Gastrocnemius medialis (tissue), 4 donors: ENCODE measurements at regions not wholly inside any gene's neighbourhood (a gene's known extent, or its start where the extent isn't known, plus 50 kb on each side); places are given as distances from the start of the nearest gene placed in this dataset.

Source experiments
- ATAC-seq, 2 donors: fragments of 150-250 bp; one replicate each; pipeline ENCODE4 v1.9.1; 2016
- DNase-seq, 2 donors: peaks; one replicate each; pipeline ENCODE4 v3.0.0-alpha.2; 2019
- H3K27ac ChIP-seq, 4 donors: fragments of 200-600 bp; sonication (generic); 1 replicate in 1 of 4; 2 replicates in 3 of 4; pipeline ENCODE4 v1.5.1; 2016 to 2018; ENCODE audit warnings: mild to moderate bottlenecking in 2 of 4, moderate library complexity in 1 of 4
- H3K27me3 ChIP-seq, 3 donors: fragments of 200-600 bp; sonication (generic) in 2 of 3; 1 replicate in 1 of 3; 2 replicates in 2 of 3; pipeline versions ENCODE4 v1.5.1 to v1.6.0; 2016 to 2019; ENCODE audit warnings: mild to moderate bottlenecking in 1 of 3, moderate library complexity in 1 of 3
- H3K36me3 ChIP-seq, 2 donors: fragments of 200-600 bp; sonication (generic) in 1 of 2; one replicate each; pipeline ENCODE4 v1.5.1; 2017 to 2018
- H3K4me1 ChIP-seq, 2 donors: fragments of 200-600 bp; sonication (generic) in 1 of 2; one replicate each; pipeline ENCODE4 v1.5.1; 2016 to 2017; ENCODE audit warnings: mild to moderate bottlenecking in 2 of 2
- H3K4me3 ChIP-seq, 4 donors: fragments of 200-600 bp; sonication (generic) in 3 of 4; 1 replicate in 1 of 4; 2 replicates in 3 of 4; pipeline ENCODE4 v1.5.1; 2016 to 2019; ENCODE audit warnings: mild to moderate bottlenecking in 2 of 4
- H3K9me3 ChIP-seq, 3 donors: fragments of 200-600 bp; sonication (generic) in 2 of 3; 1 replicate in 1 of 3; 2 replicates in 2 of 3; pipeline ENCODE4 v1.5.1; 2016 to 2019
- POLR2A ChIP-seq, 2 donors: fragments of 450-650 bp; IDR thresholded peaks; one replicate each; pipeline ENCODE4 v1.6.1; 2017; ENCODE audit warnings: antibody characterized with exemption in 2 of 2, mild to moderate bottlenecking in 2 of 2, moderate library complexity in 2 of 2
- in situ Hi-C, 4 donors: fragments of 200-750 bp; cut with MboI; loops; one replicate each; pipeline versions ENCODE4 v1.15.0 to v1.8.0; 2017; ENCODE audit warnings: low sequenced_read_pairs in 4 of 4
- intact Hi-C: fragments of 100-400 bp; cut with DNase I; formaldehyde crosslinking; loops from one replicate; pipeline ENCODE4 v1.15.1; 2023; ENCODE audit warnings: low total_unique reads
- TF ChIP-seq, protein P1 (sequence below), 5 experiments: fragments of 450-650 bp in 3 of 5; fragments of 200-600 bp in 2 of 5; sonication (generic) in 2 of 5; IDR thresholded peaks in 4 of 5; conservative IDR thresholded peaks in 1 of 5; 1 replicate in 4 of 5; 2 replicates in 1 of 5; pipeline ENCODE4 v1.5.1; 2016 to 2019; ENCODE audit warnings: antibody characterized with exemption in 5 of 5, mild to moderate bottlenecking in 3 of 5, moderate library complexity in 3 of 5

- TF ChIP-seq, protein P1, sequence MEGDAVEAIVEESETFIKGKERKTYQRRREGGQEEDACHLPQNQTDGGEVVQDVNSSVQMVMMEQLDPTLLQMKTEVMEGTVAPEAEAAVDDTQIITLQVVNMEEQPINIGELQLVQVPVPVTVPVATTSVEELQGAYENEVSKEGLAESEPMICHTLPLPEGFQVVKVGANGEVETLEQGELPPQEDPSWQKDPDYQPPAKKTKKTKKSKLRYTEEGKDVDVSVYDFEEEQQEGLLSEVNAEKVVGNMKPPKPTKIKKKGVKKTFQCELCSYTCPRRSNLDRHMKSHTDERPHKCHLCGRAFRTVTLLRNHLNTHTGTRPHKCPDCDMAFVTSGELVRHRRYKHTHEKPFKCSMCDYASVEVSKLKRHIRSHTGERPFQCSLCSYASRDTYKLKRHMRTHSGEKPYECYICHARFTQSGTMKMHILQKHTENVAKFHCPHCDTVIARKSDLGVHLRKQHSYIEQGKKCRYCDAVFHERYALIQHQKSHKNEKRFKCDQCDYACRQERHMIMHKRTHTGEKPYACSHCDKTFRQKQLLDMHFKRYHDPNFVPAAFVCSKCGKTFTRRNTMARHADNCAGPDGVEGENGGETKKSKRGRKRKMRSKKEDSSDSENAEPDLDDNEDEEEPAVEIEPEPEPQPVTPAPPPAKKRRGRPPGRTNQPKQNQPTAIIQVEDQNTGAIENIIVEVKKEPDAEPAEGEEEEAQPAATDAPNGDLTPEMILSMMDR (IDR thresholded peaks at IDR 0.05 in 4 of 5, conservative IDR thresholded peaks at IDR 0.05 in 1 of 5): no peak
- TF ChIP-seq POLR2A (IDR thresholded peaks at IDR 0.05): no peak
- intact Hi-C loops: no loop called here
- no peak overlapping the region for H3K4me3 ChIP-seq
- H3K27ac ChIP-seq: no peak overlapping the region
- in situ Hi-C loops: no loop called here
- peaks cover 0 to 4% of the 10 kb centered on the region in 2 donors for H3K4me1 ChIP-seq
- ATAC-seq: no peak
- no peaks in the 10 kb centered on the region for H3K9me3 ChIP-seq
- H3K36me3 ChIP-seq: no peaks in the 10 kb centered on the region
- H3K27me3 ChIP-seq: no peaks in the 10 kb centered on the region
- no peak for DNase-seq
Measured at GRCh38 chr4:138573246-138573645, 331.1 kb upstream of the SLC7A11 start.

GRCh38 chr4:138572007-138572406 is 329.9 kb upstream of the SLC7A11 start:
- H3K4me3 ChIP-seq: no peak overlapping the region
- H3K27me3 ChIP-seq: no peaks in the 10 kb centered on the region
- TF ChIP-seq, protein P1 (IDR thresholded peaks at IDR 0.05 in 4 of 5, conservative IDR thresholded peaks at IDR 0.05 in 1 of 5): no peak
- no peak for TF ChIP-seq POLR2A (IDR thresholded peaks at IDR 0.05)
- no peaks in the 10 kb centered on the region for H3K36me3 ChIP-seq
- no peaks in the 10 kb centered on the region for H3K9me3 ChIP-seq
- H3K27ac ChIP-seq: no peak overlapping the region
- H3K4me1 ChIP-seq: peaks cover 0 to 4% of the 10 kb centered on the region in 2 donors
- ATAC-seq (no peak), DNase-seq (no peak)
- intact Hi-C loops: no loop called here
- in situ Hi-C loops: no loop called here

GRCh38 chr4:138567696-138568095 is 325.5 kb upstream of the SLC7A11 start:
- TF ChIP-seq, protein P1 (IDR thresholded peaks at IDR 0.05 in 4 of 5, conservative IDR thresholded peaks at IDR 0.05 in 1 of 5): no peak
- no peak for TF ChIP-seq POLR2A (IDR thresholded peaks at IDR 0.05)
- in situ Hi-C loops: no loop called here
- intact Hi-C loops: no loop called here
- Histone ChIP-seq H3K27ac (no peak overlapping the region), H3K9me3 (no peaks in the 10 kb centered on the region), H3K36me3 (no peaks in the 10 kb centered on the region), H3K4me1 (no peaks in the 10 kb centered on the region), H3K27me3 (no peaks in the 10 kb centered on the region), H3K4me3 (no peak overlapping the region)
- DNase-seq (no peak), ATAC-seq (no peak)

GRCh38 chr4:138565576-138565975 is 323.4 kb upstream of the SLC7A11 start:
- DNase-seq: no peak
- Histone ChIP-seq H3K9me3 (no peaks in the 10 kb centered on the region), H3K4me1 (no peaks in the 10 kb centered on the region), H3K36me3 (no peaks in the 10 kb centered on the region), H3K27ac (no peak overlapping the region), H3K4me3 (no peak overlapping the region), H3K27me3 (no peaks in the 10 kb centered on the region)
- ATAC-seq: no peak
- intact Hi-C loops: no loop called here
- in situ Hi-C loops: no loop called here
- no peak for TF ChIP-seq POLR2A (IDR thresholded peaks at IDR 0.05)
- TF ChIP-seq, protein P1 (IDR thresholded peaks at IDR 0.05 in 4 of 5, conservative IDR thresholded peaks at IDR 0.05 in 1 of 5): no peak

GRCh38 chr4:138562544-138562991 is 320.4 kb upstream of the SLC7A11 start:
- H3K27ac ChIP-seq: peak overlapping the region in 1 of 4 donors; percentile 57

More at GRCh38 chr4:138562544-138562991, 320.4 kb upstream of the SLC7A11 start:
- Histone ChIP-seq H3K4me3 (no peak overlapping the region), H3K4me1 (no peaks in the 10 kb centered on the region), H3K9me3 (no peaks in the 10 kb centered on the region), H3K36me3 (no peaks in the 10 kb centered on the region), H3K27me3 (no peaks in the 10 kb centered on the region)
- intact Hi-C loops: no loop called here
- no peak for TF ChIP-seq POLR2A (IDR thresholded peaks at IDR 0.05)
- TF ChIP-seq, protein P1 (IDR thresholded peaks at IDR 0.05 in 4 of 5, conservative IDR thresholded peaks at IDR 0.05 in 1 of 5): no peak
- peak in 1 of 2 donors; percentile 23 for ATAC-seq
- in situ Hi-C loops: no loop called here
- no peak for DNase-seq
